HCT116 (cell line): ENCODE measurements at regions not wholly inside any gene's neighbourhood (a gene's known extent, or its start where the extent isn't known, plus 50 kb on each side); places are given as distances from the start of the nearest gene placed in this dataset.

ENCODE experiments used
- ATAC-seq: fragments of 200-7000 bp; cut with Tn5 transposase; 2 replicates; pipeline ENCODE4 v1.9.1; 2020; ENCODE audit warnings: mild to moderate bottlenecking, moderate library complexity
- BruUV-seq: library from RNA; stranded (reverse); fragments of 400-500 nt; replicated peaks from 2 replicates; lab custom pipeline; 2021; lab: Mats Ljungman, UMichigan
- CTCF ChIA-PET: fragments of 300-600 bp; sonication (Branson Sonifier 250); formaldehyde crosslinking; loops from one replicate; lab custom pipeline; 2021; ENCODE audit warnings: antibody characterized with exemption; lab: Charles Lee
- POLR2A ChIA-PET: fragments of 300-600, 350-600 bp; sonication (Branson Sonifier 250); formaldehyde crosslinking; loops from one replicate; lab custom pipeline; 2021; ENCODE audit warnings: antibody characterized with exemption; lab: Charles Lee
- RAD21 ChIA-PET, 2 experiments: fragments of 300-600 bp; sonication (Branson Sonifier 250); formaldehyde crosslinking; loops; one replicate each; lab custom pipeline; 2023; ENCODE audit warnings: low total read pairs in 2 of 2; ENCODE audit not compliant: uncharacterized antibody in 2 of 2, unreplicated experiment in 2 of 2, low non-redundant PET in 1 of 2; lab: Charles Lee
- DNase-seq: peaks from one replicate; pipeline ENCODE4 v3.0.0-alpha.2; 2010; ENCODE audit warnings: low read depth, low spot score
- H2AFZ ChIP-seq: fragments of 200-600 bp; shearing (Covaris generic), sonication (generic); 2 replicates; pipeline ENCODE4 v1.6.1; 2017; ENCODE audit warnings: low read depth, mixed run types, mixed read lengths, antibody characterized with exemption, low read length; ENCODE audit not compliant: poor library complexity, severe bottlenecking
- H3K27ac ChIP-seq: 2 replicates; pipeline ENCODE4 v1.5.1; 2012; ENCODE audit warnings: low read depth, low read length
- H3K27me3 ChIP-seq: fragments of 200-600 bp; sonication (generic); 2 replicates; pipeline ENCODE4 v1.6.1; 2016; ENCODE audit warnings: mixed run types, low read length, mixed read lengths; ENCODE audit not compliant: insufficient read depth
- H3K36me3 ChIP-seq, 2 experiments: fragments of 200-500 bp in 1 of 2; fragments of 200-600 bp in 1 of 2; sonication (Bioruptor generic) in 1 of 2; sonication (generic) in 1 of 2; 2 replicates each; pipeline versions ENCODE4 v1.5.1 to v1.6.1; 2014 to 2016; ENCODE audit warnings: low read length in 2 of 2, inconsistent platforms in 1 of 2, mixed read lengths in 1 of 2, mixed run types in 1 of 2; ENCODE audit not compliant: insufficient read depth in 2 of 2, control insufficient read depth in 1 of 2
- H3K4me1 ChIP-seq, 2 experiments: fragments of 200-600 bp in 1 of 2; sonication (generic) in 1 of 2; 2 replicates each; pipeline versions ENCODE4 v1.5.1 to v1.6.1; 2012 to 2017; ENCODE audit warnings: low read length in 2 of 2, inconsistent platforms in 1 of 2, mild to moderate bottlenecking in 1 of 2, mixed read lengths in 1 of 2, mixed run types in 1 of 2, moderate library complexity in 1 of 2; ENCODE audit not compliant: insufficient read depth in 2 of 2, control insufficient read depth in 1 of 2
- H3K4me2 ChIP-seq: fragments of 200-600 bp; sonication (generic); 2 replicates; pipeline ENCODE4 v1.6.1; 2017; ENCODE audit warnings: mixed run types, low read length, mixed read lengths
- H3K4me3 ChIP-seq, 2 experiments: fragments of 200-600 bp in 1 of 2; sonication (generic) in 1 of 2; replicated peaks in 1 of 2; 2 replicates each; pipeline ENCODE4 v1.5.1; 2011 to 2016; ENCODE audit warnings: low read length in 2 of 2, control low read depth in 1 of 2, low read depth in 1 of 2, mild to moderate bottlenecking in 1 of 2, mixed read lengths in 1 of 2, mixed run types in 1 of 2
- H3K79me2 ChIP-seq: fragments of 200-600 bp; sonication (generic); 2 replicates; pipeline ENCODE4 v1.6.1; 2017; ENCODE audit warnings: mild to moderate bottlenecking, mixed run types, low read length, moderate library complexity, mixed read lengths; ENCODE audit not compliant: insufficient read depth
- H3K9ac ChIP-seq: fragments of 200-600 bp; sonication (generic); 2 replicates; pipeline ENCODE4 v1.6.1; 2016; ENCODE audit warnings: low read length, mixed read lengths
- H3K9me2 ChIP-seq: fragments of 200-600 bp; sonication (generic), shearing (Covaris generic); 2 replicates; pipeline ENCODE4 v1.6.1; 2017; ENCODE audit warnings: mixed run types, mild to moderate bottlenecking, moderate library complexity; ENCODE audit not compliant: insufficient read depth
- H3K9me3 ChIP-seq, 2 experiments: fragments of 200-500 bp in 1 of 2; fragments of 200-600 bp in 1 of 2; sonication (Bioruptor generic) in 1 of 2; sonication (generic) in 1 of 2; 2 replicates each; pipeline ENCODE4 v1.6.1; 2014 to 2017; ENCODE audit warnings: low read length in 2 of 2, mixed read lengths in 2 of 2, inconsistent platforms in 1 of 2, low read depth in 1 of 2, mild to moderate bottlenecking in 1 of 2, mixed run types in 1 of 2, moderate library complexity in 1 of 2; ENCODE audit not compliant: control insufficient read depth in 1 of 2, insufficient read depth in 1 of 2
- H4K20me1 ChIP-seq: fragments of 200-600 bp; sonication (generic), shearing (Covaris generic); 2 replicates; pipeline ENCODE4 v1.6.1; 2017; ENCODE audit warnings: mixed run types, mild to moderate bottlenecking, moderate library complexity; ENCODE audit not compliant: insufficient read depth
- CBX3 ChIP-seq: IDR thresholded peaks from 2 replicates; pipeline ENCODE4 v1.6.1; 2012; ENCODE audit warnings: low read depth
- EGR1 ChIP-seq: IDR thresholded peaks from 2 replicates; pipeline ENCODE4 v1.6.1; 2012; ENCODE audit warnings: low read depth
- EZH2 ChIP-seq: fragments of 200-600 bp; sonication (generic); IDR thresholded peaks from 2 replicates; pipeline ENCODE4 v1.6.1; 2017; ENCODE audit warnings: antibody characterized with exemption, mixed run types
- EZH2phosphoT487 ChIP-seq: fragments of 200-600 bp; IDR thresholded peaks from 2 replicates; pipeline ENCODE4 v1.6.1; 2018; ENCODE audit warnings: antibody characterized with exemption, borderline replicate concordance
- FOSL1 ChIP-seq: IDR thresholded peaks from 2 replicates; pipeline ENCODE4 v1.6.1; 2012; ENCODE audit warnings: low read depth
- JUND ChIP-seq: IDR thresholded peaks from 2 replicates; pipeline ENCODE4 v1.6.1; 2012
- POLR2A ChIP-seq: IDR thresholded peaks from 2 replicates; pipeline ENCODE4 v1.7.0; 2011; ENCODE audit warnings: borderline replicate concordance; ENCODE audit not compliant: insufficient read depth, insufficient read length; ENCODE audit errors: extremely low read depth
- SIN3A ChIP-seq: IDR thresholded peaks from 2 replicates; pipeline ENCODE4 v1.6.1; 2012; ENCODE audit warnings: low read depth
- SP1 ChIP-seq: IDR thresholded peaks from 2 replicates; pipeline ENCODE4 v1.6.1; 2012; ENCODE audit warnings: low read depth
- SRF ChIP-seq: IDR thresholded peaks from 2 replicates; pipeline ENCODE4 v1.6.1; 2012; ENCODE audit warnings: low read depth
- TCF7L2 ChIP-seq: IDR thresholded peaks from 2 replicates; pipeline ENCODE4 v1.7.0; 2011; ENCODE audit warnings: borderline replicate concordance, inconsistent platforms; ENCODE audit not compliant: insufficient read depth, insufficient read length; ENCODE audit errors: extremely low read depth
- ZNF274 ChIP-seq: fragments of 200-500 bp; sonication (Bioruptor generic); IDR thresholded peaks from 2 replicates; pipeline ENCODE4 v1.6.1; 2014; ENCODE audit warnings: mild to moderate bottlenecking, low read depth, low read length, inconsistent platforms
- intact Hi-C: fragments of 100-400 bp; cut with micrococcal nuclease; formaldehyde crosslinking; loops from 2 replicates; pipeline ENCODE4 v1.10.0; 2022
- TF ChIP-seq, protein P1 (sequence below): IDR thresholded peaks from 2 replicates; pipeline ENCODE4 v1.6.1; 2012
- TF ChIP-seq, protein P2 (sequence below), 3 experiments: fragments of 200-600 bp in 1 of 3; sonication (generic) in 1 of 3; IDR thresholded peaks in 2 of 3; conservative IDR thresholded peaks in 1 of 3; 2 replicates each; pipeline ENCODE4 v1.5.1; 2012 to 2017; ENCODE audit warnings: low read depth in 2 of 3, low read length in 2 of 3, antibody characterized with exemption in 1 of 3, borderline replicate concordance in 1 of 3, control low read depth in 1 of 3, mild to moderate bottlenecking in 1 of 3, mixed read lengths in 1 of 3, mixed run types in 1 of 3, moderate library complexity in 1 of 3; ENCODE audit not compliant: insufficient read depth in 1 of 3

DNA sequence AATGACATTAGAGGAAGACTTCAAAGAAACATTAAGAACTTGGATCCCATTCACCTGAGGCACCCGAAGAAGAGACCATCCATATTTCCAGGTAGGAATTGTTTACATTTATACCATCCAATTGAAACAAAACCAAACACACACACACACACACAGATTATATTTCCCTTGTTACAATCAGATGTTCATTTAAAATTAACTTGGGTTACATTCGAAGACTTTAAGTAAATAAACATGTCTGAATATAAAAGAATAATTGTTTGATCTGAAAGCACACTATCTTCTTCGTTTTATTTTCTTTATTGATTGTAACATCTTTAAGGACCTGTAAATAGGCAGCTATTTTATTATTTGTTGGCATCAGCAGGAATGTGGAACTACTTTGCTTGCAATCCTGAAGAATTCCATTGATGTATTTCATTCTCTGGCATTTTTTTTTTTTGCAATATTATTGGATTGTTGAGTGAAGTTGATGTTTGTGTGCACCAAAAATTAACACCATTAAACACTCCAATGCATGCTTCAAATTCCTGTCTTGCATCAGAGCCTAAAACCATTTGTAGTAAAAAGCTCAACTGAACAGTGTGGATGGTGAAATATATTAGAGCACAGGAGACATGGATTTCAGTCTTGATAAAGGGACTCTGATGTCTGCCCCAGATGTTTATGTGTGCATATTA, 85.3 kb upstream of the FRY start:
- Histone ChIP-seq H3K4me1 (peaks cover 0 to 3% of the 10 kb centered on the region in 2 experiments; a peak in 2 of 4 replicates), H2AFZ (no peak overlapping the region), H3K4me2 (no peak overlapping the region), H3K9me3 (no peaks in the 10 kb centered on the region), H4K20me1 (no peaks in the 10 kb centered on the region), H3K9me2 (no peaks in the 10 kb centered on the region), H3K4me3 (no peak overlapping the region), H3K27ac (no peak overlapping the region), H3K9ac (no peak overlapping the region), H3K27me3 (no peaks in the 10 kb centered on the region), H3K79me2 (no peaks in the 10 kb centered on the region), H3K36me3 (no peaks in the 10 kb centered on the region)
- intact Hi-C loops: no loop called here
- DNase-seq: no peak
- TF ChIP-seq POLR2A (no peak), FOSL1 (no peak), CBX3 (no peak), JUND (no peak), SRF (no peak), SP1 (no peak), EGR1 (no peak), SIN3A (no peak), TCF7L2 (no peak), ZNF274 (no peak), EZH2phosphoT487 (no peak), EZH2 (no peak)
- TF ChIP-seq, protein P1, sequence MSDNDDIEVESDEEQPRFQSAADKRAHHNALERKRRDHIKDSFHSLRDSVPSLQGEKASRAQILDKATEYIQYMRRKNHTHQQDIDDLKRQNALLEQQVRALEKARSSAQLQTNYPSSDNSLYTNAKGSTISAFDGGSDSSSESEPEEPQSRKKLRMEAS: no peak
- TF ChIP-seq, protein P2, sequence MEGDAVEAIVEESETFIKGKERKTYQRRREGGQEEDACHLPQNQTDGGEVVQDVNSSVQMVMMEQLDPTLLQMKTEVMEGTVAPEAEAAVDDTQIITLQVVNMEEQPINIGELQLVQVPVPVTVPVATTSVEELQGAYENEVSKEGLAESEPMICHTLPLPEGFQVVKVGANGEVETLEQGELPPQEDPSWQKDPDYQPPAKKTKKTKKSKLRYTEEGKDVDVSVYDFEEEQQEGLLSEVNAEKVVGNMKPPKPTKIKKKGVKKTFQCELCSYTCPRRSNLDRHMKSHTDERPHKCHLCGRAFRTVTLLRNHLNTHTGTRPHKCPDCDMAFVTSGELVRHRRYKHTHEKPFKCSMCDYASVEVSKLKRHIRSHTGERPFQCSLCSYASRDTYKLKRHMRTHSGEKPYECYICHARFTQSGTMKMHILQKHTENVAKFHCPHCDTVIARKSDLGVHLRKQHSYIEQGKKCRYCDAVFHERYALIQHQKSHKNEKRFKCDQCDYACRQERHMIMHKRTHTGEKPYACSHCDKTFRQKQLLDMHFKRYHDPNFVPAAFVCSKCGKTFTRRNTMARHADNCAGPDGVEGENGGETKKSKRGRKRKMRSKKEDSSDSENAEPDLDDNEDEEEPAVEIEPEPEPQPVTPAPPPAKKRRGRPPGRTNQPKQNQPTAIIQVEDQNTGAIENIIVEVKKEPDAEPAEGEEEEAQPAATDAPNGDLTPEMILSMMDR (IDR thresholded peaks at IDR 0.05 in 2 of 3, conservative IDR thresholded peaks at IDR 0.05 in 1 of 3; ENCODE audit: borderline replicate concordance in 1 of 3, insufficient read depth in 1 of 3, low read depth in 2 of 3, low read length in 2 of 3): no peak
- CTCF ChIA-PET: no interaction called here
- ATAC-seq: no peak
- POLR2A ChIA-PET: no interaction called here
- RAD21 ChIA-PET: no interaction called here
- no TSS peak for BruUV-seq
